Ovary (tissue), 7 donors: ENCODE measurements at regions not wholly inside any gene's neighbourhood (a gene's known extent, or its start where the extent isn't known, plus 50 kb on each side); places are given as distances from the start of the nearest gene placed in this dataset.

ENCODE experiments used
- DNase-seq, 5 donors: peaks; one replicate each; pipeline ENCODE4 v3.0.0-alpha.2; 2019 to 2020
- H3K27ac ChIP-seq, 2 donors: fragments of 200-600 bp; one replicate each; pipeline versions ENCODE4 v1.5.1 to v1.8.0; 2019 to 2022
- H3K27me3 ChIP-seq: fragments of 200-600 bp; one replicate; pipeline ENCODE4 v1.8.0; 2022
- H3K36me3 ChIP-seq: fragments of 200-600 bp; sonication (generic); one replicate; pipeline ENCODE4 v1.5.1; 2019
- H3K4me1 ChIP-seq: one replicate; pipeline ENCODE4 v1.8.1; 2013; ENCODE audit warnings: mild to moderate bottlenecking, moderate library complexity; ENCODE audit not compliant: insufficient read depth
- H3K4me3 ChIP-seq: fragments of 200-600 bp; sonication (generic); one replicate; pipeline ENCODE4 v1.5.1; 2017
- H3K9me3 ChIP-seq, 2 donors: fragments of 200-600 bp in 1 of 2; sonication (generic) in 1 of 2; one replicate each; pipeline versions ENCODE4 v1.5.1 to v1.8.1; 2013 to 2019; ENCODE audit warnings: mild to moderate bottlenecking in 1 of 2, moderate library complexity in 1 of 2
- CTCF ChIP-seq, 3 donors: fragments of 450-650 bp in 2 of 3; fragments of 200-600 bp in 1 of 3; IDR thresholded peaks; one replicate each; pipeline versions ENCODE4 v1.5.1 to v1.8.0; 2016 to 2022; ENCODE audit warnings: antibody characterized with exemption in 3 of 3, mild to moderate bottlenecking in 1 of 3
- EP300 ChIP-seq: sonication (generic); formaldehyde crosslinking; IDR thresholded peaks from one replicate; pipeline ENCODE4 v1.6.1; 2017; ENCODE audit warnings: antibody characterized with exemption
- POLR2A ChIP-seq: fragments of 450-650 bp; IDR thresholded peaks from one replicate; pipeline ENCODE4 v1.6.1; 2017; ENCODE audit warnings: antibody characterized with exemption, mild to moderate bottlenecking, moderate library complexity
- WGBS, 3 donors: extraction: QIAGEN DNeasy Blood & Tissue Kit in 1 of 3; methylation state at CpG; one replicate each; pipeline versions ENCODE4 v1.1.5 to v1.1.7; 2013 to 2017; 5-methylcytosine and 5-hydroxymethylcytosine counted together
- intact Hi-C, 4 donors: fragments of 100-400 bp; cut with DNase I; formaldehyde crosslinking; loops; one replicate each; pipeline versions ENCODE4 v1.11.0 to v1.15.1; 2022 to 2023
- donor health status: DM: no; HTN: no; CAD: no; lungs with moderate emphysema.
- donor health status: DM: no; HTN: no; CAD: no.
- donor health status: Bipolar disorder and iron deficiency.
- donor health status: DM: no; HTN: no; CAD: no.
- donor health status: DM: yes; HTN: yes; CAD: no.

DNA sequence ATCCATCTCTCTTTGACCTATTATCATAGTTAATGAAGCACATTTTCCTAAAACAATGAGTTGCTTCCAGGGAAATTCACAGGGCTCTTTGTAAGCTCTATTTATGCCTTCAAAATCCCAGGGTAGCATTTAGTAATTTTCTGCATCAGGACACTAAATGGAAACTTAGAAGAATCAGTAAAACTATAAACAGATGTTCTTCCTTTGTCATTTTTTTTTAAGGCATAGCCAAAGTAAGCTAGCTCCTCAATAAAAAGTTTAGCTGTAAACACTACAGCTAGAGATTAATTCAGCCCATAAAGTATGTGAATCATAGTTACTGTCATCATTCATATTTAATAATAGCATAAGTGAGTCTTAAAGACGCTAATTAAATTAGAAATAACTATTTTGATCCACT lies 79.3 kb downstream of the RPL22L1 start:
- no peaks in the 10 kb centered on the region for H3K27me3 ChIP-seq
- 69 to 85% (median 81%) methylated on average over 1 of the region's 1 CpG for WGBS, 3 donors
- no peaks in the 10 kb centered on the region for H3K4me1 ChIP-seq
- no peaks in the 10 kb centered on the region for H3K36me3 ChIP-seq
- intact Hi-C loops = no loop called here
- TF ChIP-seq EP300 (no peak), POLR2A (no peak), CTCF (IDR thresholded peaks at IDR 0.05) (no peak)
- no peak overlapping the region for H3K4me3 ChIP-seq
- DNase-seq = no peak
- no peaks in the 10 kb centered on the region for H3K9me3 ChIP-seq
- H3K27ac ChIP-seq = no peak overlapping the region

DNA sequence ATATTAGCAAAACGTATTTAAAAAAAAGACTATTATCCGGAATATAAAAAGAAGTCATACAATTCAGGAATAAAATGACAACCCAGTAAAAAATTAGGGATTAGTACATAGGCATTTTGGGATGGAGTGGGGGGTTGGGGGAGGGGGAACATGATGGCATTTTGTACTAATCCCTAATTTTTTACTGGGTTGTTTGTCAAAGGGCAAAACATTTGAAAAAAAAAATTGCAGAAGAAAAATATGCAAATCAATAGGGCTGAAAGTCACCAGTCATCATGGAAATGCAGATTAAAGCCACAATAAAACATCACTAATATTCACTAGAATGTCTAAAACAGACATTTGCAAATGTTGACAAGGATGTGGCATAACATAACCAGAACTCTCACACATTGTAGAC lies 82.5 kb downstream of the RPL22L1 start:
- Histone ChIP-seq H3K27me3 (no peaks in the 10 kb centered on the region), H3K4me1 (no peaks in the 10 kb centered on the region), H3K36me3 (no peaks in the 10 kb centered on the region), H3K9me3 (no peaks in the 10 kb centered on the region), H3K4me3 (no peak overlapping the region), H3K27ac (no peak overlapping the region)
- intact Hi-C loops = no loop called here
- 89 to 93% (median 89%) methylated on average over 2 of the region's 2 CpGs for WGBS, 3 donors
- no peak for DNase-seq
- no peak for TF ChIP-seq EP300
- no peak for TF ChIP-seq POLR2A
- TF ChIP-seq CTCF (IDR thresholded peaks at IDR 0.05) = no peak

- no peaks in the 10 kb centered on the region for H3K9me3 ChIP-seq
- intact Hi-C loops = no loop called here
- no peaks in the 10 kb centered on the region for H3K36me3 ChIP-seq
- H3K27me3 ChIP-seq = no peaks in the 10 kb centered on the region
- no peak for DNase-seq
- TF ChIP-seq POLR2A (no peak), EP300 (no peak), CTCF (IDR thresholded peaks at IDR 0.05) (no peak)
- no peak overlapping the region for H3K4me3 ChIP-seq
- 87 to 95% (median 91%) methylated on average over 3 of the region's 3 CpGs for WGBS, 3 donors
- peaks cover 3% of the 10 kb centered on the region for H3K4me1 ChIP-seq
- H3K27ac ChIP-seq = no peak overlapping the region
Observed at GRCh38 chr3:170785454-170785853, 84.5 kb downstream of the RPL22L1 start.

- no peak overlapping the region for H3K27ac ChIP-seq
- WGBS, 3 donors = 93 to 95% (median 95%) methylated on average over 2 of the region's 2 CpGs
- DNase-seq = no peak
- H3K4me1 ChIP-seq = peaks cover 3% of the 10 kb centered on the region
- no peak overlapping the region for H3K4me3 ChIP-seq
- intact Hi-C loops = no loop called here
- no peaks in the 10 kb centered on the region for H3K27me3 ChIP-seq
- TF ChIP-seq CTCF (IDR thresholded peaks at IDR 0.05) = no peak
- TF ChIP-seq POLR2A = no peak
- no peak for TF ChIP-seq EP300
- H3K36me3 ChIP-seq = no peaks in the 10 kb centered on the region
- no peaks in the 10 kb centered on the region for H3K9me3 ChIP-seq
Observed at GRCh38 chr3:170784406-170784805, 85.6 kb downstream of the RPL22L1 start.

- Histone ChIP-seq H3K27ac (no peak overlapping the region), H3K27me3 (no peaks in the 10 kb centered on the region), H3K4me3 (no peak overlapping the region), H3K9me3 (no peaks in the 10 kb centered on the region), H3K36me3 (no peaks in the 10 kb centered on the region), H3K4me1 (peaks cover 6% of the 10 kb centered on the region)
- no peak for DNase-seq
- intact Hi-C loops = no loop called here
- TF ChIP-seq CTCF (IDR thresholded peaks at IDR 0.05) (no peak), POLR2A (no peak), EP300 (no peak)
Observed at GRCh38 chr3:170780955-170781354, 89.0 kb downstream of the RPL22L1 start.
